ENCODE measurements at regions not wholly inside any gene's neighbourhood (a gene's known extent, or its start where the extent isn't known, plus 50 kb on each side); places are given as distances from the start of the nearest gene placed in this dataset.
"Not testable (repeated sequence)": the region's sequence is repeated elsewhere in the genome, so short reads cannot be mapped to it uniquely, and the experiment has no call there.

GRCh38 chr4:150006197-150006596 lies 72.0 kb upstream of the DCLK2 start:
- no peak overlapping the region for H3K4me3 ChIP-seq (ENCODE audit: low read length)
- no peaks in the 10 kb centered on the region for H3K36me3 ChIP-seq (ENCODE audit: control insufficient read depth, insufficient read depth, low read length, severe bottlenecking)
- H3K9ac ChIP-seq (ENCODE audit: low read length): no peak overlapping the region
- H3K9me3 ChIP-seq (ENCODE audit: control insufficient read depth, low read length): no peaks in the 10 kb centered on the region
- peak; percentile 82 for DNase-seq (ENCODE audit: low read depth)
- no peaks in the 10 kb centered on the region for H3K27me3 ChIP-seq (replicated peaks; ENCODE audit: control insufficient read depth, insufficient read depth, low read length)
- peaks cover 41% of the 10 kb centered on the region for H3K4me1 ChIP-seq (ENCODE audit: control insufficient read depth, insufficient read depth, low read length)

- Histone ChIP-seq H3K4me3 (ENCODE audit: low read length) (no peak overlapping the region), H3K36me3 (ENCODE audit: control insufficient read depth, insufficient read depth, low read length, severe bottlenecking) (no peaks in the 10 kb centered on the region)
- DNase-seq (ENCODE audit: low read depth): peak; percentile 45
These were observed 70.7 kb upstream of the DCLK2 start for GRCh38 chr4:150007512-150007911.

GRCh38 chr4:150008546-150008945 lies 69.7 kb upstream of the DCLK2 start:
- H3K9ac ChIP-seq (ENCODE audit: low read length): no peak overlapping the region
- no peaks in the 10 kb centered on the region for H3K36me3 ChIP-seq (ENCODE audit: control insufficient read depth, insufficient read depth, low read length, severe bottlenecking)
- peaks cover 41% of the 10 kb centered on the region for H3K4me1 ChIP-seq (ENCODE audit: control insufficient read depth, insufficient read depth, low read length)
- no peak for DNase-seq (ENCODE audit: low read depth)
- no peak overlapping the region for H3K4me3 ChIP-seq (ENCODE audit: low read length)
- no peaks in the 10 kb centered on the region for H3K27me3 ChIP-seq (replicated peaks; ENCODE audit: control insufficient read depth, insufficient read depth, low read length)
- H3K9me3 ChIP-seq (ENCODE audit: control insufficient read depth, low read length): no peaks in the 10 kb centered on the region

More at GRCh38 chr4:150007512-150007911, 70.7 kb upstream of the DCLK2 start:
- Histone ChIP-seq H3K27me3 (replicated peaks; ENCODE audit: control insufficient read depth, insufficient read depth, low read length) (no peaks in the 10 kb centered on the region), H3K4me1 (ENCODE audit: control insufficient read depth, insufficient read depth, low read length) (peaks cover 41% of the 10 kb centered on the region), H3K9me3 (ENCODE audit: control insufficient read depth, low read length) (no peaks in the 10 kb centered on the region), H3K9ac (ENCODE audit: low read length) (no peak overlapping the region)

- Histone ChIP-seq H3K27me3 (replicated peaks; ENCODE audit: control insufficient read depth, insufficient read depth, low read length) (no peaks in the 10 kb centered on the region), H3K4me3 (ENCODE audit: low read length) (no peak overlapping the region), H3K4me1 (ENCODE audit: control insufficient read depth, insufficient read depth, low read length) (peaks cover 32% of the 10 kb centered on the region), H3K9me3 (ENCODE audit: control insufficient read depth, low read length) (no peaks in the 10 kb centered on the region), H3K36me3 (ENCODE audit: control insufficient read depth, insufficient read depth, low read length, severe bottlenecking) (no peaks in the 10 kb centered on the region), H3K9ac (ENCODE audit: low read length) (no peak overlapping the region)
- no peak for DNase-seq (ENCODE audit: low read depth)
These were observed 68.7 kb upstream of the DCLK2 start for GRCh38 chr4:150009533-150009932.

- Histone ChIP-seq H3K36me3 (ENCODE audit: control insufficient read depth, insufficient read depth, low read length, severe bottlenecking) (no peaks in the 10 kb centered on the region), H3K4me3 (ENCODE audit: low read length) (no peak overlapping the region), H3K9ac (ENCODE audit: low read length) (no peak overlapping the region), H3K4me1 (ENCODE audit: control insufficient read depth, insufficient read depth, low read length) (peaks cover 28% of the 10 kb centered on the region), H3K27me3 (replicated peaks; ENCODE audit: control insufficient read depth, insufficient read depth, low read length) (no peaks in the 10 kb centered on the region), H3K9me3 (ENCODE audit: control insufficient read depth, low read length) (no peaks in the 10 kb centered on the region)
- peak; percentile 74 for DNase-seq (ENCODE audit: low read depth)
These were observed 67.6 kb upstream of the DCLK2 start for GRCh38 chr4:150010525-150011126.

GRCh38 chr4:150012851-150013360 lies 65.3 kb upstream of the DCLK2 start:
- Histone ChIP-seq H3K27me3 (replicated peaks; ENCODE audit: control insufficient read depth, insufficient read depth, low read length) (no peaks in the 10 kb centered on the region), H3K36me3 (ENCODE audit: control insufficient read depth, insufficient read depth, low read length, severe bottlenecking) (no peaks in the 10 kb centered on the region), H3K4me3 (ENCODE audit: low read length) (no peak overlapping the region), H3K9ac (ENCODE audit: low read length) (no peak overlapping the region), H3K4me1 (ENCODE audit: control insufficient read depth, insufficient read depth, low read length) (peaks cover 10% of the 10 kb centered on the region), H3K9me3 (ENCODE audit: control insufficient read depth, low read length) (no peaks in the 10 kb centered on the region)
- DNase-seq (ENCODE audit: low read depth): no peak

GRCh38 chr4:150015910-150016309 lies 62.3 kb upstream of the DCLK2 start:
- not testable (repeated sequence) for H3K4me1 ChIP-seq (ENCODE audit: control insufficient read depth, insufficient read depth, low read length); H3K27me3 ChIP-seq (replicated peaks; ENCODE audit: control insufficient read depth, insufficient read depth, low read length); H3K9me3 ChIP-seq (ENCODE audit: control insufficient read depth, low read length); DNase-seq (ENCODE audit: low read depth); H3K4me3 ChIP-seq (ENCODE audit: low read length); H3K9ac ChIP-seq (ENCODE audit: low read length); H3K36me3 ChIP-seq (ENCODE audit: control insufficient read depth, insufficient read depth, low read length, severe bottlenecking)

GRCh38 chr4:150016621-150017020 lies 61.6 kb upstream of the DCLK2 start:
- H3K27me3 ChIP-seq (replicated peaks; ENCODE audit: control insufficient read depth, insufficient read depth, low read length); DNase-seq (ENCODE audit: low read depth); H3K4me3 ChIP-seq (ENCODE audit: low read length); H3K36me3 ChIP-seq (ENCODE audit: control insufficient read depth, insufficient read depth, low read length, severe bottlenecking); H3K9me3 ChIP-seq (ENCODE audit: control insufficient read depth, low read length); H3K9ac ChIP-seq (ENCODE audit: low read length); H3K4me1 ChIP-seq (ENCODE audit: control insufficient read depth, insufficient read depth, low read length): not testable (repeated sequence)

GRCh38 chr4:150018257-150018656 lies 60.0 kb upstream of the DCLK2 start:
- no peaks in the 10 kb centered on the region for H3K36me3 ChIP-seq (ENCODE audit: control insufficient read depth, insufficient read depth, low read length, severe bottlenecking)
- no peak overlapping the region for H3K4me3 ChIP-seq (ENCODE audit: low read length)
- no peak overlapping the region for H3K9ac ChIP-seq (ENCODE audit: low read length)
- H3K27me3 ChIP-seq (replicated peaks; ENCODE audit: control insufficient read depth, insufficient read depth, low read length): no peaks in the 10 kb centered on the region
- H3K9me3 ChIP-seq (ENCODE audit: control insufficient read depth, low read length): no peaks in the 10 kb centered on the region
- H3K4me1 ChIP-seq (ENCODE audit: control insufficient read depth, insufficient read depth, low read length): no peaks in the 10 kb centered on the region
- DNase-seq (ENCODE audit: low read depth): no peak

GRCh38 chr4:150021483-150021882 lies 56.8 kb upstream of the DCLK2 start:
- Histone ChIP-seq H3K4me1 (ENCODE audit: control insufficient read depth, insufficient read depth, low read length) (no peaks in the 10 kb centered on the region), H3K4me3 (ENCODE audit: low read length) (no peak overlapping the region), H3K9me3 (ENCODE audit: control insufficient read depth, low read length) (no peaks in the 10 kb centered on the region), H3K36me3 (ENCODE audit: control insufficient read depth, insufficient read depth, low read length, severe bottlenecking) (no peaks in the 10 kb centered on the region), H3K9ac (ENCODE audit: low read length) (no peak overlapping the region), H3K27me3 (replicated peaks; ENCODE audit: control insufficient read depth, insufficient read depth, low read length) (no peaks in the 10 kb centered on the region)
- no peak for DNase-seq (ENCODE audit: low read depth)

GRCh38 chr4:150023489-150023888 lies 54.8 kb upstream of the DCLK2 start:
- H3K36me3 ChIP-seq (ENCODE audit: control insufficient read depth, insufficient read depth, low read length, severe bottlenecking): no peaks in the 10 kb centered on the region
- DNase-seq (ENCODE audit: low read depth): no peak
- H3K4me1 ChIP-seq (ENCODE audit: control insufficient read depth, insufficient read depth, low read length): no peaks in the 10 kb centered on the region
- no peaks in the 10 kb centered on the region for H3K27me3 ChIP-seq (replicated peaks; ENCODE audit: control insufficient read depth, insufficient read depth, low read length)
- no peak overlapping the region for H3K9ac ChIP-seq (ENCODE audit: low read length)
- H3K9me3 ChIP-seq (ENCODE audit: control insufficient read depth, low read length): peaks cover 11% of the 10 kb centered on the region
- no peak overlapping the region for H3K4me3 ChIP-seq (ENCODE audit: low read length)

- not testable (repeated sequence) for H3K9ac ChIP-seq (ENCODE audit: low read length); H3K4me1 ChIP-seq (ENCODE audit: control insufficient read depth, insufficient read depth, low read length); H3K27me3 ChIP-seq (replicated peaks; ENCODE audit: control insufficient read depth, insufficient read depth, low read length); H3K36me3 ChIP-seq (ENCODE audit: control insufficient read depth, insufficient read depth, low read length, severe bottlenecking); DNase-seq (ENCODE audit: low read depth); H3K4me3 ChIP-seq (ENCODE audit: low read length)
- H3K9me3 ChIP-seq (ENCODE audit: control insufficient read depth, low read length): peaks cover 11% of the 10 kb centered on the region
These were observed 51.3 kb upstream of the DCLK2 start for GRCh38 chr4:150026987-150027386.
